ENCODE measurements at regions not wholly inside any gene's neighbourhood (a gene's known extent, or its start where the extent isn't known, plus 50 kb on each side); places are given as distances from the start of the nearest gene placed in this dataset.

- DNase-seq: no peak
- no peaks in the 10 kb centered on the region for H3K27me3 ChIP-seq
- H3K4me1 ChIP-seq: no peaks in the 10 kb centered on the region
- intact Hi-C loops (cut with DNase I; ENCODE audit: low total_unique reads): no loop called here
- no peak overlapping the region for H3K27ac ChIP-seq
- no peak overlapping the region for H3K4me3 ChIP-seq
- no peaks in the 10 kb centered on the region for H3K36me3 ChIP-seq
- TF ChIP-seq, protein P1, sequence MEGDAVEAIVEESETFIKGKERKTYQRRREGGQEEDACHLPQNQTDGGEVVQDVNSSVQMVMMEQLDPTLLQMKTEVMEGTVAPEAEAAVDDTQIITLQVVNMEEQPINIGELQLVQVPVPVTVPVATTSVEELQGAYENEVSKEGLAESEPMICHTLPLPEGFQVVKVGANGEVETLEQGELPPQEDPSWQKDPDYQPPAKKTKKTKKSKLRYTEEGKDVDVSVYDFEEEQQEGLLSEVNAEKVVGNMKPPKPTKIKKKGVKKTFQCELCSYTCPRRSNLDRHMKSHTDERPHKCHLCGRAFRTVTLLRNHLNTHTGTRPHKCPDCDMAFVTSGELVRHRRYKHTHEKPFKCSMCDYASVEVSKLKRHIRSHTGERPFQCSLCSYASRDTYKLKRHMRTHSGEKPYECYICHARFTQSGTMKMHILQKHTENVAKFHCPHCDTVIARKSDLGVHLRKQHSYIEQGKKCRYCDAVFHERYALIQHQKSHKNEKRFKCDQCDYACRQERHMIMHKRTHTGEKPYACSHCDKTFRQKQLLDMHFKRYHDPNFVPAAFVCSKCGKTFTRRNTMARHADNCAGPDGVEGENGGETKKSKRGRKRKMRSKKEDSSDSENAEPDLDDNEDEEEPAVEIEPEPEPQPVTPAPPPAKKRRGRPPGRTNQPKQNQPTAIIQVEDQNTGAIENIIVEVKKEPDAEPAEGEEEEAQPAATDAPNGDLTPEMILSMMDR (IDR thresholded peaks at IDR 0.05): no peak
- no peak for TF ChIP-seq POLR2A (IDR thresholded peaks at IDR 0.05)
- H3K9me3 ChIP-seq: no peaks in the 10 kb centered on the region
Measured at GRCh38 chr1:82837766-82838465, 1037.2 kb downstream of the ADGRL2 start.

DNA sequence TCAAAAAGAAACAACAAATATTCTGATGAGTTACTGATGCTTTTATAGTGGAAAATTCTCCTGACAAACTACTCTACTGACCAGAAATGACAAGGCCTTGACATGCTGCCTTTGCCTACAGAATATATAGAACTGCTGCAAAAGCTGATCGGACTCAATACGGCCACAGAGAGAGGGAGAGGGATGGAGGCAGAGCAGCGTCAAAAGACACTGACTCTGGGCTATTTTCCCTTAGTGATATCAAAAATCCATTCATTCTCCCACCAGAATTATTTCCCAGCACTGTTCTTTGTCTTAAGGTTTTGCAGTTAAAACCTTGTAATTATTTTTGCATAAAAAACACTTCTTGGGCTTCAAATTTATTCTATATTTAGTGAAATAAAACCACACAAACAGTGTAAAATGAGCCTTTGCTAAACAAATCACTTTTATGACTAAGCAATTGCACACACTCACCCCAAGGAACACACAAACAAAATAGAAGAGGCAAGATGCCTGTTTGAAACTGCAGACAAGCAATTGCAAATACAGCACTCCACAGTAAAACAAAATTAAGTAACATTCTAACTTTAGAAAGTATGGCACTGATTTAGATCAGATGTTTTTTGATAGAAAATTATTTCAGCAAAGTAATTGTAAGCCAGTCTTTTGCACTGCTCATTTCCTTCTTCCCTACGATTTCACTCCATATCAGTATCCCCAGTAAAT, 1036.4 kb downstream of the ADGRL2 start:
- TF ChIP-seq, protein P1 (IDR thresholded peaks at IDR 0.05): no peak
- TF ChIP-seq POLR2A (IDR thresholded peaks at IDR 0.05): no peak
- Histone ChIP-seq H3K27me3 (no peaks in the 10 kb centered on the region), H3K36me3 (no peaks in the 10 kb centered on the region), H3K9me3 (no peaks in the 10 kb centered on the region), H3K4me1 (no peaks in the 10 kb centered on the region), H3K27ac (no peak overlapping the region), H3K4me3 (no peak overlapping the region)
- intact Hi-C loops (cut with DNase I; ENCODE audit: low total_unique reads): no loop called here
- DNase-seq: no peak

GRCh38 chr1:82836213-82836972, 1035.7 kb downstream of the ADGRL2 start:
- Histone ChIP-seq H3K4me1 (no peaks in the 10 kb centered on the region), H3K4me3 (no peak overlapping the region), H3K36me3 (no peaks in the 10 kb centered on the region), H3K27ac (no peak overlapping the region), H3K27me3 (no peaks in the 10 kb centered on the region), H3K9me3 (no peaks in the 10 kb centered on the region)
- intact Hi-C loops (cut with DNase I; ENCODE audit: low total_unique reads): no loop called here
- TF ChIP-seq POLR2A (IDR thresholded peaks at IDR 0.05): no peak
- TF ChIP-seq, protein P1 (IDR thresholded peaks at IDR 0.05): no peak
- no peak for DNase-seq

DNA sequence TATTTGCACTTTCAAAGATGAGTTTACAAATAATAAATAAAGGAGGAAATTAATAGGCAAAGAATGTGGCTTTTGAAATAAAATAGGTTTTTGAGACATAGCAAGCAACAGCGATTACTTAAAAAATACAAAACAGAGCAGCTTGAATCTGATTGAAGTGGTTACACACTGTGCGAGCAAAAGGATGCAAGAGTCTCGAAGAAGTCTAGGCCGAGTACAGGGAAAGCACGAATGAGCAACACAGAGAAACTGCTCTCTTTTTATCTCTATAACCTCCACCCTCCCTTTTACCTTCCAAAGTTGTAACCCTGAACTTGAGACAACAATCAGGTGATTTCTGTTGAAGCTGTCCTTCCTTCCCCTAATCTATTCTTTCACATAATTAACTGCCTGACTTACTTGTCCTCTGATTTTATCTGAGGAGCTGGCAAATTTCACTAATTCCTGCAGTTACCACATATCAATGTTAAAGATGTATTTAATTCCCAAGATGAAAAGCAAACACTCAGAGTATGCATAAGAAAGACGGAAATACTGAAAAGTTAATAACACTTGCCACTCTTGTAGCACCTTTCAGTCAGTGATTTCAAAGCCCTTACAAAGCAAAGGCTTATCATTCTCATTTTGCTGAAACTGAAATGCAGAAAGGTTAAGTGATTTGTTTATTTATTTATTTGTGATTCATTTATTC, 1030.1 kb downstream of the ADGRL2 start:
- intact Hi-C loops (cut with DNase I; ENCODE audit: low total_unique reads): no loop called here
- no peaks in the 10 kb centered on the region for H3K9me3 ChIP-seq
- no peaks in the 10 kb centered on the region for H3K27me3 ChIP-seq
- no peak overlapping the region for H3K4me3 ChIP-seq
- no peaks in the 10 kb centered on the region for H3K36me3 ChIP-seq
- TF ChIP-seq, protein P1 (IDR thresholded peaks at IDR 0.05): no peak
- TF ChIP-seq POLR2A (IDR thresholded peaks at IDR 0.05): no peak
- no peak for DNase-seq
- no peak overlapping the region for H3K27ac ChIP-seq
- H3K4me1 ChIP-seq: no peaks in the 10 kb centered on the region

Data from uterus (tissue), 3 donors.